Endothelial cell of umbilical vein (primary cell): ENCODE measurements at regions not wholly inside any gene's neighbourhood (a gene's known extent, or its start where the extent isn't known, plus 50 kb on each side); places are given as distances from the start of the nearest gene placed in this dataset.

Experiments used
- BruUV-seq: library from RNA; stranded (reverse); fragments of 400-500 nt; replicated peaks from 2 replicates; lab custom pipeline; 2021; lab: Mats Ljungman, UMichigan
- CTCF ChIA-PET: fragments of 300-600, 350-600 bp; sonication (Branson Sonifier 250); formaldehyde crosslinking; loops from one replicate; lab custom pipeline; 2021; ENCODE audit warnings: antibody characterized with exemption, inconsistent platforms; lab: Charles Lee
- POLR2A ChIA-PET: fragments of 300-600, 350-600 bp; sonication (Branson Sonifier 250); formaldehyde crosslinking; loops from one replicate; lab custom pipeline; 2021; ENCODE audit warnings: antibody characterized with exemption, inconsistent platforms; lab: Charles Lee
- DNase-seq: peaks from one replicate; pipeline ENCODE4 v3.0.0-alpha.2; 2011; ENCODE audit warnings: low read depth, low spot score
- FAIRE-seq: peaks from 2 replicates; lab custom pipeline; 2011; peaks lifted over from hg19 to GRCh38; lab: Jason Lieb, UNC
- H2AFZ ChIP-seq: 2 replicates; pipeline ENCODE4 v1.6.0; 2012; ENCODE audit warnings: low read depth, low read length, control low read depth, inconsistent platforms
- H3K27ac ChIP-seq: 2 replicates; pipeline ENCODE4 v1.5.1; 2011; ENCODE audit warnings: low read depth, mild to moderate bottlenecking, control low read depth, low read length, moderate library complexity; ENCODE audit not compliant: insufficient read depth
- H3K27me3 ChIP-seq, 2 experiments: 2 replicates each; pipeline versions ENCODE4 v1.6.0 to v1.6.1; 2011; ENCODE audit warnings: low read length in 2 of 2, mixed read lengths in 1 of 2; ENCODE audit not compliant: control insufficient read depth in 2 of 2, insufficient read depth in 2 of 2
- H3K36me3 ChIP-seq, 2 experiments: 2 replicates in 1 of 2; 3 replicates in 1 of 2; pipeline ENCODE4 v1.5.1; 2011; ENCODE audit warnings: low read length in 2 of 2, mild to moderate bottlenecking in 1 of 2, moderate library complexity in 1 of 2; ENCODE audit not compliant: control insufficient read depth in 2 of 2, insufficient read depth in 2 of 2; ENCODE audit errors: extremely low read depth in 1 of 2
- H3K4me1 ChIP-seq: 3 replicates; pipeline ENCODE4 v1.5.1; 2011; ENCODE audit warnings: mild to moderate bottlenecking, low read length; ENCODE audit not compliant: control insufficient read depth, insufficient read depth; ENCODE audit errors: extremely low read depth
- H3K4me2 ChIP-seq: 2 replicates; pipeline ENCODE4 v1.6.1; 2011; ENCODE audit warnings: low read length, control low read depth, mixed read lengths; ENCODE audit not compliant: insufficient read depth
- H3K4me3 ChIP-seq, 3 experiments: fragments of 200-600 bp in 1 of 3; sonication (generic), shearing (Covaris generic) in 1 of 3; replicated peaks in 1 of 3; 2 replicates each; pipeline ENCODE4 v1.5.1; 2011 to 2016; ENCODE audit warnings: control low read depth in 3 of 3, low read length in 3 of 3, mild to moderate bottlenecking in 2 of 3, inconsistent platforms in 1 of 3, low read depth in 1 of 3, moderate library complexity in 1 of 3; ENCODE audit not compliant: insufficient read depth in 1 of 3
- H3K79me2 ChIP-seq: 2 replicates; pipeline ENCODE4 v1.6.0; 2012; ENCODE audit warnings: low read length, inconsistent platforms; ENCODE audit not compliant: control insufficient read depth, insufficient read depth
- H3K9ac ChIP-seq: replicated peaks from 2 replicates; pipeline ENCODE3; 2011; ENCODE audit warnings: low read length, control low read depth; ENCODE audit not compliant: insufficient read depth; ENCODE audit errors: extremely low read depth
- H3K9me1 ChIP-seq: replicated peaks from 3 replicates; pipeline ENCODE4 v1.6.0; 2011; ENCODE audit warnings: mild to moderate bottlenecking, low read length; ENCODE audit not compliant: control insufficient read depth, insufficient read depth; ENCODE audit errors: extremely low read depth
- H3K9me3 ChIP-seq: replicated peaks from 2 replicates; pipeline ENCODE4 v1.5.1; 2012; ENCODE audit warnings: low read length, inconsistent platforms; ENCODE audit not compliant: control insufficient read depth, insufficient read depth
- H4K20me1 ChIP-seq: replicated peaks from 2 replicates; pipeline ENCODE3; 2011; ENCODE audit warnings: mild to moderate bottlenecking, low read length; ENCODE audit not compliant: control insufficient read depth, insufficient read depth; ENCODE audit errors: extremely low read depth
- CTCF ChIP-seq, 2 donors: IDR thresholded peaks; 1 replicate in 1 of 2; 2 replicates in 1 of 2; pipeline ENCODE4 v1.5.1; 2011; ENCODE audit warnings: low read length in 2 of 2, mild to moderate bottlenecking in 2 of 2, moderate library complexity in 2 of 2, control low read depth in 1 of 2, inconsistent platforms in 1 of 2, low read depth in 1 of 2; ENCODE audit not compliant: insufficient read depth in 1 of 2; ENCODE audit errors: extremely low read depth in 1 of 2
- EZH2 ChIP-seq: IDR thresholded peaks from 2 replicates; pipeline ENCODE4 v1.6.1; 2012; ENCODE audit warnings: borderline replicate concordance, low read depth, mild to moderate bottlenecking, moderate library complexity, low read length, inconsistent platforms; ENCODE audit not compliant: severe bottlenecking
- FOS ChIP-seq: IDR thresholded peaks from 2 replicates; pipeline ENCODE4 v1.6.1; 2011; ENCODE audit warnings: mild to moderate bottlenecking, low read length, moderate library complexity, borderline replicate concordance; ENCODE audit not compliant: insufficient read depth
- GATA2 ChIP-seq: IDR thresholded peaks from 2 replicates; pipeline ENCODE4 v1.7.0; 2011; ENCODE audit warnings: low read depth, mild to moderate bottlenecking, moderate library complexity, mixed read lengths, low read length; ENCODE audit not compliant: insufficient read length, insufficient read depth
- JUN ChIP-seq: IDR thresholded peaks from 2 replicates; pipeline ENCODE4 v1.6.1; 2011; ENCODE audit warnings: borderline replicate concordance, low read depth; ENCODE audit not compliant: insufficient read length, insufficient read depth
- MAX ChIP-seq: IDR thresholded peaks from 2 replicates; pipeline ENCODE4 v1.6.1; 2011; ENCODE audit not compliant: insufficient read depth, insufficient read length
- MYC ChIP-seq: IDR thresholded peaks from one replicate; pipeline ENCODE4 v1.6.1; 2011; ENCODE audit warnings: mild to moderate bottlenecking, low read depth, low read length
- POLR2A ChIP-seq: IDR thresholded peaks from 2 replicates; pipeline ENCODE4 v1.6.1; 2012; ENCODE audit warnings: low read depth, mild to moderate bottlenecking, control low read depth, low read length
- POLR2AphosphoS5 ChIP-seq: IDR thresholded peaks from 2 replicates; pipeline ENCODE4 v1.6.1; 2012; ENCODE audit warnings: low read depth, mild to moderate bottlenecking, control low read depth, low read length, moderate library complexity; ENCODE audit not compliant: insufficient read depth
- dilution Hi-C: fragments of 300-500 bp; cut with MboI; formaldehyde crosslinking; loops from one replicate; pipeline ENCODE4 v1.15.0; 2019; ENCODE audit warnings: low sequenced_read_pairs; ENCODE audit not compliant: extremely low pct_ligation_motif_present
- intact Hi-C: fragments of 100-400 bp; cut with micrococcal nuclease; formaldehyde crosslinking; loops from one replicate; pipeline ENCODE4 v1.10.0; 2022

- ChIA-PET POLR2A (no interaction called here), CTCF (no interaction called here)
- intact Hi-C loops (no loop called here), dilution Hi-C loops (no loop called here)
- Histone ChIP-seq H3K79me2 (no peaks in the 10 kb centered on the region), H3K27me3 (no peaks in the 10 kb centered on the region), H3K9ac (no peak overlapping the region), H3K4me1 (no peaks in the 10 kb centered on the region), H4K20me1 (no peaks in the 10 kb centered on the region), H2AFZ (no peak overlapping the region), H3K36me3 (no peaks in the 10 kb centered on the region), H3K9me1 (no peaks in the 10 kb centered on the region), H3K27ac (no peak overlapping the region), H3K4me3 (no peak overlapping the region), H3K4me2 (no peak overlapping the region), H3K9me3 (no peaks in the 10 kb centered on the region)
- no TSS peak for BruUV-seq
- TF ChIP-seq POLR2AphosphoS5 (no peak), MAX (no peak), MYC (no peak), FOS (no peak), JUN (no peak), POLR2A (no peak), CTCF (IDR thresholded peaks at IDR 0.05; ENCODE audit: extremely low read depth in 1 of 2, insufficient read depth in 1 of 2, low read depth in 1 of 2, low read length in 2 of 2) (no peak), GATA2 (no peak), EZH2 (no peak)
- FAIRE-seq (no peak), DNase-seq (no peak)
Measured at GRCh38 chr14:49310298-49310697, 275.9 kb downstream of the RPS29 start.
